WTC11 (cell line): ENCODE measurements at regions not wholly inside any gene's neighbourhood (a gene's known extent, or its start where the extent isn't known, plus 50 kb on each side); places are given as distances from the start of the nearest gene placed in this dataset.
A peak's percentile ranks its signal among the peaks of the same experiment; 100 is the strongest.

Source experiments
- ATAC-seq: fragments of 200-7000 bp; cut with Tn5 transposase; 2 replicates; pipeline ENCODE4 v1.10.0; 2021; ENCODE audit warnings: mild to moderate bottlenecking, moderate library complexity
- CTCF ChIA-PET: fragments of 300-600 bp; sonication (Branson Sonifier 250); formaldehyde crosslinking; loops from one replicate; lab custom pipeline; 2021; ENCODE audit warnings: antibody characterized with exemption; lab: Charles Lee
- POLR2A ChIA-PET: fragments of 350-600 bp; sonication (Branson Sonifier 250); formaldehyde crosslinking; loops from one replicate; lab custom pipeline; 2021; ENCODE audit warnings: antibody characterized with exemption; lab: Charles Lee
- DNase-seq: peaks from one replicate; pipeline ENCODE4 v3.0.0; 2021; ENCODE audit warnings: low spot score
- H3K27ac Mint-ChIP-seq: 2 replicates; pipeline ENCODE4 v1.8.0; 2021; ENCODE audit warnings: mixed read lengths
- H3K27me3 Mint-ChIP-seq: 2 replicates; pipeline ENCODE4 v1.8.0; 2021; ENCODE audit warnings: low read depth, mild to moderate bottlenecking, moderate library complexity, mixed read lengths
- H3K36me3 Mint-ChIP-seq: 2 replicates; pipeline ENCODE4 v1.8.0; 2021; ENCODE audit warnings: mixed read lengths
- H3K4me1 Mint-ChIP-seq: 2 replicates; pipeline ENCODE4 v1.8.0; 2022; ENCODE audit warnings: mixed read lengths
- H3K4me3 Mint-ChIP-seq: 2 replicates; pipeline ENCODE4 v1.8.0; 2021; ENCODE audit warnings: mild to moderate bottlenecking, moderate library complexity, mixed read lengths
- H3K9me3 Mint-ChIP-seq: 2 replicates; pipeline ENCODE4 v1.8.0; 2021; ENCODE audit warnings: mixed read lengths
- GABPB1 ChIP-seq: sonication (generic); formaldehyde crosslinking; IDR thresholded peaks from 2 replicates; pipeline ENCODE4 v1.8.1; 2023; ENCODE audit warnings: mild to moderate bottlenecking, missing genetic modification reagents
- GTF2I ChIP-seq: fragments of 250-450 bp; sonication (Bioruptor Pico); conservative IDR thresholded peaks from 2 replicates; pipeline ENCODE4 v1.4.0; 2021; ENCODE audit warnings: mild to moderate bottlenecking
- HMGA2 ChIP-seq: fragments of 250-450 bp; sonication (Bioruptor Pico); IDR thresholded peaks from 2 replicates; pipeline ENCODE4 v1.4.0; 2021; ENCODE audit warnings: mild to moderate bottlenecking, moderate library complexity
- IRF2 ChIP-seq: sonication (generic); formaldehyde crosslinking; IDR thresholded peaks from 2 replicates; pipeline ENCODE4 v1.8.0; 2022; ENCODE audit warnings: low read depth, missing genetic modification reagents, borderline replicate concordance
- MYBL2 ChIP-seq: sonication (generic); formaldehyde crosslinking; IDR thresholded peaks from 2 replicates; pipeline ENCODE4 v1.8.1; 2023; ENCODE audit warnings: mild to moderate bottlenecking, moderate library complexity, missing genetic modification reagents
- NFYB ChIP-seq: sonication (generic); formaldehyde crosslinking; conservative IDR thresholded peaks from 2 replicates; pipeline ENCODE4 v1.8.0; 2022; ENCODE audit warnings: low read depth, missing genetic modification reagents
- NR1H2 ChIP-seq: sonication (generic); formaldehyde crosslinking; IDR thresholded peaks from 2 replicates; pipeline ENCODE4 v1.9.0; 2021; ENCODE audit warnings: mild to moderate bottlenecking, moderate library complexity, missing genetic modification reagents
- SMAD4 ChIP-seq: sonication (generic); formaldehyde crosslinking; IDR thresholded peaks from 2 replicates; pipeline ENCODE4 v1.8.0; 2022; ENCODE audit warnings: mild to moderate bottlenecking, missing genetic modification reagents
- ZNF121 ChIP-seq: sonication (generic); formaldehyde crosslinking; IDR thresholded peaks from 2 replicates; pipeline ENCODE4 v1.8.0; 2023; ENCODE audit warnings: missing genetic modification reagents
- ZNF423 ChIP-seq: fragments of 250-450 bp; sonication (Bioruptor Pico); IDR thresholded peaks from 2 replicates; pipeline ENCODE4 v2.1.2; 2022; ENCODE audit warnings: mild to moderate bottlenecking, moderate library complexity
- TF ChIP-seq, protein P1 (sequence below): sonication (generic); formaldehyde crosslinking; IDR thresholded peaks from 2 replicates; pipeline ENCODE4 v1.8.1; 2023; ENCODE audit warnings: mild to moderate bottlenecking, missing genetic modification reagents, moderate library complexity
- TF ChIP-seq, protein P2 (sequence below): fragments of 250-450 bp; sonication (Bioruptor Pico); IDR thresholded peaks from 2 replicates; pipeline ENCODE4 v1.9.0; 2021; ENCODE audit warnings: mild to moderate bottlenecking, borderline replicate concordance
- TF ChIP-seq, protein P3 (sequence below): fragments of 200-600 bp; IDR thresholded peaks from 2 replicates; pipeline ENCODE4 v1.8.0; 2022; ENCODE audit warnings: antibody characterized with exemption
- TF ChIP-seq, protein P4 (sequence below): fragments of 250-450 bp; sonication (Bioruptor Pico); IDR thresholded peaks from 2 replicates; pipeline ENCODE4 v2.1.2; 2022; ENCODE audit warnings: mild to moderate bottlenecking, moderate library complexity
- TF ChIP-seq, protein P5 (sequence below): sonication (generic); formaldehyde crosslinking; IDR thresholded peaks from 2 replicates; pipeline ENCODE4 v1.8.0; 2023; ENCODE audit warnings: mild to moderate bottlenecking, missing genetic modification reagents
- TF ChIP-seq, protein P6 (sequence below): sonication (generic); formaldehyde crosslinking; IDR thresholded peaks from 2 replicates; pipeline ENCODE4 v1.8.1; 2023; ENCODE audit warnings: mild to moderate bottlenecking, missing genetic modification reagents, moderate library complexity
- TF ChIP-seq, protein P7 (sequence below): sonication (generic); formaldehyde crosslinking; conservative IDR thresholded peaks from 2 replicates; pipeline ENCODE4 v1.8.1; 2022; ENCODE audit warnings: mild to moderate bottlenecking, missing genetic modification reagents
- TF ChIP-seq, protein P8 (sequence below): sonication (generic); formaldehyde crosslinking; IDR thresholded peaks from 2 replicates; pipeline ENCODE4 v1.8.1; 2022; ENCODE audit warnings: mild to moderate bottlenecking, moderate library complexity, missing genetic modification reagents
- TF ChIP-seq, protein P9 (sequence below): fragments of 250-450 bp; sonication (Bioruptor Pico); IDR thresholded peaks from 2 replicates; pipeline ENCODE4 v1.9.0; 2021; ENCODE audit warnings: moderate library complexity, mild to moderate bottlenecking, inconsistent platforms, borderline replicate concordance

DNA sequence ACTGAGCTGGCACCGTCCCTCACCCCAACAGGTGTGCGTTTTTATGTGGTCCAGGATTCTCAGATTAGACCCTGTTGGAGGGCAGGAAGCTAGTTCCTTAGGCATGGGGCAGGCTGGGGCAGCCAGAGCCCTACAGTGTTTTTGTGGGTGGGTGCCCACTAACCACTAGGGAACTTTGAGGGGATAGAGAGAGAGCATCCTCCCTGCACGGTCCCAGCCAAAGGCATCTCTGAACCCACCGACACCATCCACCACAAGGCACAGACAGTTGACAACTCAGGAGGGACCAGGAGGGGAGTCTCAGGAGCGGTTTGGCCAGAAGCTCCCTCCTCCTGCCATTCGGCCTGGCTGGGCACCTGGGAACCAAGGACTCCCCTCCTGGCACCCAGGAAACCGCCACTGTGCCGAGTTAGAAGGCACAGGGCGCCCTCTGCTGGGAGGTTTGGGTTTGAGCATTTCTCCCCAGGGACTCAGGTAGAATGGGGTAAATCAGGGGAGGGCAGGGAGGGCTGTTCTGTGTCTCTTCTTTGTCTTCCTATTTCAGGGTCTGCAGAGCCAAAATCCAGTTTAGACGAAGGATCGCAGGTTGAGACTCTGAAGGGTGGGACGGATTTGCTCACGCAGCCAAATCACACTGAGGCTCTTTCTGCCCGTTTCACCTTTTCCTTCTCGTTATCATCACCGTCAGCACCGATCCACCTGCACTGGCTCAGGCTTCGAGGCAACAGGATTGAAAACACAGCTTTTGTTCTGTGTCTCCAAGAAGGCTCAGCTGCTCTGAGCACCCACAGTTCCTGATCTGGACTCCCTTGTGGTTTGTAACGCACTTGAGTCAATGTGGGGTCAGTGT lies 84.8 kb upstream of the COL13A1 start:
- peaks cover 8% of the 10 kb centered on the region for H3K27me3 Mint-ChIP-seq
- peaks cover 7% of the 10 kb centered on the region for H3K4me1 Mint-ChIP-seq
- DNase-seq, result peak; percentile 84
- TF ChIP-seq, protein P1, sequence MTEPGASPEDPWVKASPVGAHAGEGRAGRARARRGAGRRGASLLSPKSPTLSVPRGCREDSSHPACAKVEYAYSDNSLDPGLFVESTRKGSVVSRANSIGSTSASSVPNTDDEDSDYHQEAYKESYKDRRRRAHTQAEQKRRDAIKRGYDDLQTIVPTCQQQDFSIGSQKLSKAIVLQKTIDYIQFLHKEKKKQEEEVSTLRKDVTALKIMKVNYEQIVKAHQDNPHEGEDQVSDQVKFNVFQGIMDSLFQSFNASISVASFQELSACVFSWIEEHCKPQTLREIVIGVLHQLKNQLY (CRISPR knock-in tag), result no peak
- TF ChIP-seq, protein P2, sequence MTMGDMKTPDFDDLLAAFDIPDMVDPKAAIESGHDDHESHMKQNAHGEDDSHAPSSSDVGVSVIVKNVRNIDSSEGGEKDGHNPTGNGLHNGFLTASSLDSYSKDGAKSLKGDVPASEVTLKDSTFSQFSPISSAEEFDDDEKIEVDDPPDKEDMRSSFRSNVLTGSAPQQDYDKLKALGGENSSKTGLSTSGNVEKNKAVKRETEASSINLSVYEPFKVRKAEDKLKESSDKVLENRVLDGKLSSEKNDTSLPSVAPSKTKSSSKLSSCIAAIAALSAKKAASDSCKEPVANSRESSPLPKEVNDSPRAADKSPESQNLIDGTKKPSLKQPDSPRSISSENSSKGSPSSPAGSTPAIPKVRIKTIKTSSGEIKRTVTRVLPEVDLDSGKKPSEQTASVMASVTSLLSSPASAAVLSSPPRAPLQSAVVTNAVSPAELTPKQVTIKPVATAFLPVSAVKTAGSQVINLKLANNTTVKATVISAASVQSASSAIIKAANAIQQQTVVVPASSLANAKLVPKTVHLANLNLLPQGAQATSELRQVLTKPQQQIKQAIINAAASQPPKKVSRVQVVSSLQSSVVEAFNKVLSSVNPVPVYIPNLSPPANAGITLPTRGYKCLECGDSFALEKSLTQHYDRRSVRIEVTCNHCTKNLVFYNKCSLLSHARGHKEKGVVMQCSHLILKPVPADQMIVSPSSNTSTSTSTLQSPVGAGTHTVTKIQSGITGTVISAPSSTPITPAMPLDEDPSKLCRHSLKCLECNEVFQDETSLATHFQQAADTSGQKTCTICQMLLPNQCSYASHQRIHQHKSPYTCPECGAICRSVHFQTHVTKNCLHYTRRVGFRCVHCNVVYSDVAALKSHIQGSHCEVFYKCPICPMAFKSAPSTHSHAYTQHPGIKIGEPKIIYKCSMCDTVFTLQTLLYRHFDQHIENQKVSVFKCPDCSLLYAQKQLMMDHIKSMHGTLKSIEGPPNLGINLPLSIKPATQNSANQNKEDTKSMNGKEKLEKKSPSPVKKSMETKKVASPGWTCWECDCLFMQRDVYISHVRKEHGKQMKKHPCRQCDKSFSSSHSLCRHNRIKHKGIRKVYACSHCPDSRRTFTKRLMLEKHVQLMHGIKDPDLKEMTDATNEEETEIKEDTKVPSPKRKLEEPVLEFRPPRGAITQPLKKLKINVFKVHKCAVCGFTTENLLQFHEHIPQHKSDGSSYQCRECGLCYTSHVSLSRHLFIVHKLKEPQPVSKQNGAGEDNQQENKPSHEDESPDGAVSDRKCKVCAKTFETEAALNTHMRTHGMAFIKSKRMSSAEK, result no peak
- TF ChIP-seq, protein P3, sequence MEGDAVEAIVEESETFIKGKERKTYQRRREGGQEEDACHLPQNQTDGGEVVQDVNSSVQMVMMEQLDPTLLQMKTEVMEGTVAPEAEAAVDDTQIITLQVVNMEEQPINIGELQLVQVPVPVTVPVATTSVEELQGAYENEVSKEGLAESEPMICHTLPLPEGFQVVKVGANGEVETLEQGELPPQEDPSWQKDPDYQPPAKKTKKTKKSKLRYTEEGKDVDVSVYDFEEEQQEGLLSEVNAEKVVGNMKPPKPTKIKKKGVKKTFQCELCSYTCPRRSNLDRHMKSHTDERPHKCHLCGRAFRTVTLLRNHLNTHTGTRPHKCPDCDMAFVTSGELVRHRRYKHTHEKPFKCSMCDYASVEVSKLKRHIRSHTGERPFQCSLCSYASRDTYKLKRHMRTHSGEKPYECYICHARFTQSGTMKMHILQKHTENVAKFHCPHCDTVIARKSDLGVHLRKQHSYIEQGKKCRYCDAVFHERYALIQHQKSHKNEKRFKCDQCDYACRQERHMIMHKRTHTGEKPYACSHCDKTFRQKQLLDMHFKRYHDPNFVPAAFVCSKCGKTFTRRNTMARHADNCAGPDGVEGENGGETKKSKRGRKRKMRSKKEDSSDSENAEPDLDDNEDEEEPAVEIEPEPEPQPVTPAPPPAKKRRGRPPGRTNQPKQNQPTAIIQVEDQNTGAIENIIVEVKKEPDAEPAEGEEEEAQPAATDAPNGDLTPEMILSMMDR, result peak; percentile 80
- TF ChIP-seq NFYB (CRISPR knock-in tag) (no peak), ZNF423 (0 out of 2 replicates have a peak, but pooled peaks have one; percentile 12), NR1H2 (CRISPR knock-in tag) (no peak)
- TF ChIP-seq, protein P4, sequence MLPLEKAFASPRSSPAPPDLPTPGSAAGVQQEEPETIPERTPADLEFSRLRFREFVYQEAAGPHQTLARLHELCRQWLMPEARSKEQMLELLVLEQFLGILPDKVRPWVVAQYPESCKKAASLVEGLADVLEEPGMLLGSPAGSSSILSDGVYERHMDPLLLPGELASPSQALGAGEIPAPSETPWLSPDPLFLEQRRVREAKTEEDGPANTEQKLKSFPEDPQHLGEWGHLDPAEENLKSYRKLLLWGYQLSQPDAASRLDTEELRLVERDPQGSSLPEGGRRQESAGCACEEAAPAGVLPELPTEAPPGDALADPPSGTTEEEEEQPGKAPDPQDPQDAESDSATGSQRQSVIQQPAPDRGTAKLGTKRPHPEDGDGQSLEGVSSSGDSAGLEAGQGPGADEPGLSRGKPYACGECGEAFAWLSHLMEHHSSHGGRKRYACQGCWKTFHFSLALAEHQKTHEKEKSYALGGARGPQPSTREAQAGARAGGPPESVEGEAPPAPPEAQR, result no peak
- TF ChIP-seq, protein P5, sequence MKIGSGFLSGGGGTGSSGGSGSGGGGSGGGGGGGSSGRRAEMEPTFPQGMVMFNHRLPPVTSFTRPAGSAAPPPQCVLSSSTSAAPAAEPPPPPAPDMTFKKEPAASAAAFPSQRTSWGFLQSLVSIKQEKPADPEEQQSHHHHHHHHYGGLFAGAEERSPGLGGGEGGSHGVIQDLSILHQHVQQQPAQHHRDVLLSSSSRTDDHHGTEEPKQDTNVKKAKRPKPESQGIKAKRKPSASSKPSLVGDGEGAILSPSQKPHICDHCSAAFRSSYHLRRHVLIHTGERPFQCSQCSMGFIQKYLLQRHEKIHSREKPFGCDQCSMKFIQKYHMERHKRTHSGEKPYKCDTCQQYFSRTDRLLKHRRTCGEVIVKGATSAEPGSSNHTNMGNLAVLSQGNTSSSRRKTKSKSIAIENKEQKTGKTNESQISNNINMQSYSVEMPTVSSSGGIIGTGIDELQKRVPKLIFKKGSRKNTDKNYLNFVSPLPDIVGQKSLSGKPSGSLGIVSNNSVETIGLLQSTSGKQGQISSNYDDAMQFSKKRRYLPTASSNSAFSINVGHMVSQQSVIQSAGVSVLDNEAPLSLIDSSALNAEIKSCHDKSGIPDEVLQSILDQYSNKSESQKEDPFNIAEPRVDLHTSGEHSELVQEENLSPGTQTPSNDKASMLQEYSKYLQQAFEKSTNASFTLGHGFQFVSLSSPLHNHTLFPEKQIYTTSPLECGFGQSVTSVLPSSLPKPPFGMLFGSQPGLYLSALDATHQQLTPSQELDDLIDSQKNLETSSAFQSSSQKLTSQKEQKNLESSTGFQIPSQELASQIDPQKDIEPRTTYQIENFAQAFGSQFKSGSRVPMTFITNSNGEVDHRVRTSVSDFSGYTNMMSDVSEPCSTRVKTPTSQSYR (CRISPR knock-in tag), result no peak
- TF ChIP-seq, all 79 proteins: peak for 2
- Mint-ChIP-seq H3K9me3 (peaks cover 15% of the 10 kb centered on the region), H3K4me3 (no peak overlapping the region), H3K27ac (0 out of 2 replicates have a peak overlapping the region, but pooled peaks have one; percentile 8), H3K36me3 (peaks cover 13% of the 10 kb centered on the region)
- peak; percentile 88 for ATAC-seq
- ChIA-PET CTCF (interaction anchor here (0.6 to 8.0 kb wide), 36 partner anchors 11 to 284 kb away, joined by 3 to 140 read pairs (median 5); no protein-coding TSS in a partner anchor), POLR2A (interaction anchor here (1.0 kb wide), 1 partner anchor 81 kb away, joined by 3 read pairs; no protein-coding TSS in a partner anchor)

DNA sequence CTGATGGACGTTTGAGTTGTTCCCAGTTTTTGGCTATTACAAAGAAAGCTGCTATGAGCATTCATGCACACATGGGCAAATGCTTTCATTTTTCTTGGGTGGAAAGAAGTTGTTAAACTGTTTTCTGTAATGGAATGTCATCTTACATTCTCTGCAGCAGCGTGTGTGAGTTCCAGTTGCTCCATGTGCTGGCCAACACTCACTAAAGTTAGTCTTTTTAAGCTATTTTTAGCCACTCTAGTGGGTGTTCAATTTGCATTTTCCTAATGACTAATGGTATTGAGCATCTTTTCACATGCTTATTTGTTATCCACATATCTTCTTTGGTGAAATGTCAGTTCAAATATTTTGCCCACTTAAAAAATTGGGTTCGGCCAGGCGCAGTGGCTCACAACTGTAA lies 82.8 kb upstream of the COL13A1 start:
- Mint-ChIP-seq H3K27ac (no peak overlapping the region), H3K27me3 (peaks cover 8% of the 10 kb centered on the region), H3K36me3 (peaks cover 13% of the 10 kb centered on the region), H3K4me3 (no peak overlapping the region), H3K4me1 (peaks cover 17% of the 10 kb centered on the region), H3K9me3 (peaks cover 15% of the 10 kb centered on the region)
- no peak for DNase-seq
- TF ChIP-seq ZNF121 (CRISPR knock-in tag) (no peak), HMGA2 (CRISPR knock-in tag) (no peak), GTF2I (no peak), IRF2 (no peak), GABPB1 (CRISPR knock-in tag) (no peak), SMAD4 (CRISPR knock-in tag) (no peak), MYBL2 (no peak)
- TF ChIP-seq, protein P6, sequence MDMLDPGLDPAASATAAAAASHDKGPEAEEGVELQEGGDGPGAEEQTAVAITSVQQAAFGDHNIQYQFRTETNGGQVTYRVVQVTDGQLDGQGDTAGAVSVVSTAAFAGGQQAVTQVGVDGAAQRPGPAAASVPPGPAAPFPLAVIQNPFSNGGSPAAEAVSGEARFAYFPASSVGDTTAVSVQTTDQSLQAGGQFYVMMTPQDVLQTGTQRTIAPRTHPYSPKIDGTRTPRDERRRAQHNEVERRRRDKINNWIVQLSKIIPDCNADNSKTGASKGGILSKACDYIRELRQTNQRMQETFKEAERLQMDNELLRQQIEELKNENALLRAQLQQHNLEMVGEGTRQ, result no peak
- TF ChIP-seq, protein P7, sequence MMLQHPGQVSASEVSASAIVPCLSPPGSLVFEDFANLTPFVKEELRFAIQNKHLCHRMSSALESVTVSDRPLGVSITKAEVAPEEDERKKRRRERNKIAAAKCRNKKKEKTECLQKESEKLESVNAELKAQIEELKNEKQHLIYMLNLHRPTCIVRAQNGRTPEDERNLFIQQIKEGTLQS (CRISPR knock-in tag), result no peak
- TF ChIP-seq, protein P8, sequence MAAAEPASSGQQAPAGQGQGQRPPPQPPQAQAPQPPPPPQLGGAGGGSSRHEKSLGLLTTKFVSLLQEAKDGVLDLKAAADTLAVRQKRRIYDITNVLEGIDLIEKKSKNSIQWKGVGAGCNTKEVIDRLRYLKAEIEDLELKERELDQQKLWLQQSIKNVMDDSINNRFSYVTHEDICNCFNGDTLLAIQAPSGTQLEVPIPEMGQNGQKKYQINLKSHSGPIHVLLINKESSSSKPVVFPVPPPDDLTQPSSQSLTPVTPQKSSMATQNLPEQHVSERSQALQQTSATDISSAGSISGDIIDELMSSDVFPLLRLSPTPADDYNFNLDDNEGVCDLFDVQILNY, result no peak
- TF ChIP-seq, protein P9, sequence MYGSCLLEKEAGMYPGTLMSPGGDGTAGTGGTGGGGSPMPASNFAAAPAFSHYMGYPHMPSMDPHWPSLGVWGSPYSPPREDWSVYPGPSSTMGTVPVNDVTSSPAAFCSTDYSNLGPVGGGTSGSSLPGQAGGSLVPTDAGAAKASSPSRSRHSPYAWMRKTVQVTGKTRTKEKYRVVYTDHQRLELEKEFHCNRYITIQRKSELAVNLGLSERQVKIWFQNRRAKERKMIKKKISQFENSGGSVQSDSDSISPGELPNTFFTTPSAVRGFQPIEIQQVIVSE, result no peak
- ChIA-PET CTCF (interaction anchor here (1.3 to 8.0 kb wide), 4 partner anchors 24 to 75 kb away, joined by 4 to 140 read pairs (median 36); no protein-coding TSS in a partner anchor), POLR2A (interaction anchor here (0.7 kb wide), 1 partner anchor 149 kb away, joined by 5 read pairs; no protein-coding TSS in a partner anchor)
- no peak for ATAC-seq
